K562 (cell line): ENCODE measurements at regions not wholly inside any gene's neighbourhood (a gene's known extent, or its start where the extent isn't known, plus 50 kb on each side); places are given as distances from the start of the nearest gene placed in this dataset.

Experiments used
- BRCA1 ChIP-seq, 2 experiments: fragments of 450-650 bp in 1 of 2; sonication (generic) in 1 of 2; formaldehyde crosslinking in 1 of 2; IDR thresholded peaks; 2 replicates each; pipeline versions ENCODE4 v1.5.0 to v1.6.1; 2017 to 2020; ENCODE audit warnings: mild to moderate bottlenecking in 1 of 2, missing genetic modification reagents in 1 of 2
- BRD4 ChIP-seq: fragments of 200-600 bp; sonication (generic); IDR thresholded peaks from 2 replicates; pipeline ENCODE4 v1.6.1; 2017; ENCODE audit warnings: inconsistent platforms
- CREB1 ChIP-seq, 2 experiments: sonication (generic) in 1 of 2; formaldehyde crosslinking in 1 of 2; IDR thresholded peaks; 2 replicates each; pipeline versions ENCODE4 v1.6.1 to v1.8.0; 2012 to 2022; ENCODE audit warnings: inconsistent platforms in 1 of 2, mild to moderate bottlenecking in 1 of 2, missing genetic modification reagents in 1 of 2, moderate library complexity in 1 of 2
- DIDO1 ChIP-seq: fragments of 450-650 bp; IDR thresholded peaks from 2 replicates; pipeline ENCODE4 v1.6.1; 2016; ENCODE audit warnings: low read depth, missing biosample characterization, missing genetic modification characterization
- DMBX1 ChIP-seq: fragments of 250-450 bp; sonication (Bioruptor Pico); IDR thresholded peaks from 2 replicates; pipeline ENCODE4 v1.8.0; 2022; ENCODE audit warnings: inconsistent platforms, mild to moderate bottlenecking, moderate library complexity, borderline replicate concordance
- ERF ChIP-seq: fragments of 450-650 bp; formaldehyde crosslinking; IDR thresholded peaks from 2 replicates; pipeline ENCODE4 v1.4.0; 2020; ENCODE audit warnings: mild to moderate bottlenecking, mixed read lengths
- FOSL1 ChIP-seq: fragments of 200-800 bp; sonication (Bioruptor generic); conservative IDR thresholded peaks from 2 replicates; pipeline ENCODE4 v1.6.1; 2016; ENCODE audit warnings: missing genetic modification characterization, missing compliant biosample characterization
- FOXA1 ChIP-seq: fragments of 450-650 bp; IDR thresholded peaks from 2 replicates; pipeline ENCODE4 v1.6.1; 2016; ENCODE audit warnings: mild to moderate bottlenecking, borderline replicate concordance
- FUS ChIP-seq: fragments of 200-400 bp; formaldehyde crosslinking; optimal IDR thresholded peaks from 2 replicates; pipeline ENCODE3; 2017; ENCODE audit warnings: low read depth, low read length
- GABPB1 ChIP-seq: sonication (generic); formaldehyde crosslinking; IDR thresholded peaks from 2 replicates; pipeline ENCODE4 v1.8.0; 2022; ENCODE audit warnings: mild to moderate bottlenecking, missing genetic modification reagents
- NELFE ChIP-seq: IDR thresholded peaks from 2 replicates; pipeline ENCODE4 v1.6.1; 2011; ENCODE audit warnings: mild to moderate bottlenecking; ENCODE audit not compliant: insufficient read depth, insufficient read length
- POLR2H ChIP-seq: IDR thresholded peaks from 2 replicates; pipeline ENCODE4 v1.6.1; 2016; ENCODE audit warnings: missing genetic modification characterization, low read depth, mild to moderate bottlenecking, control low read depth, missing compliant biosample characterization, moderate library complexity
- PURB ChIP-seq: sonication (generic); formaldehyde crosslinking; IDR thresholded peaks from 2 replicates; pipeline ENCODE4 v1.9.0; 2021; ENCODE audit warnings: low read depth, mild to moderate bottlenecking, missing genetic modification reagents
- SAP30 ChIP-seq: fragments of 200-600 bp; sonication (generic); IDR thresholded peaks from 2 replicates; pipeline ENCODE4 v1.6.1; 2012; ENCODE audit warnings: borderline replicate concordance, low read depth, mild to moderate bottlenecking, moderate library complexity, low read length, control low read depth, inconsistent platforms; ENCODE audit not compliant: insufficient read depth, poor library complexity, severe bottlenecking
- SNIP1 ChIP-seq: fragments of 450-650 bp; IDR thresholded peaks from 2 replicates; pipeline ENCODE4 v1.7.1; 2017; ENCODE audit warnings: low read depth, mild to moderate bottlenecking
- SRF ChIP-seq, 2 experiments: fragments of 250-450, 450-650 bp in 1 of 2; sonication (Bioruptor Pico) in 1 of 2; sonication (generic) in 1 of 2; formaldehyde crosslinking; IDR thresholded peaks; 2 replicates each; pipeline versions ENCODE4 v1.5.0 to v1.5.1; 2020 to 2022; ENCODE audit warnings: mild to moderate bottlenecking in 1 of 2, missing genetic modification reagents in 1 of 2
- TCFL5 ChIP-seq: fragments of 250-450 bp; sonication (Bioruptor Pico); conservative IDR thresholded peaks from 2 replicates; pipeline ENCODE4 v1.6.1; 2021; ENCODE audit warnings: mild to moderate bottlenecking, moderate library complexity, matching md5 sums
- TEAD1 ChIP-seq, 2 experiments: fragments of 450-650 bp in 1 of 2; sonication (generic) in 1 of 2; formaldehyde crosslinking; IDR thresholded peaks; 2 replicates each; pipeline versions ENCODE4 v1.4.0 to v1.8.0; 2020 to 2022; ENCODE audit warnings: mild to moderate bottlenecking in 2 of 2, missing genetic modification reagents in 1 of 2
- U2AF1 ChIP-seq: fragments of 200-400 bp; formaldehyde crosslinking; optimal IDR thresholded peaks from 2 replicates; pipeline ENCODE3; 2017; ENCODE audit warnings: mild to moderate bottlenecking, low read depth, low read length, moderate library complexity
- ZFP30 ChIP-seq: fragments of 250-450 bp; sonication (Bioruptor Pico); IDR thresholded peaks from 2 replicates; pipeline ENCODE4 v1.8.0; 2022; ENCODE audit warnings: moderate library complexity, mild to moderate bottlenecking, inconsistent platforms, borderline replicate concordance
- ZNF224 ChIP-seq: sonication (generic); formaldehyde crosslinking; IDR thresholded peaks from 2 replicates; pipeline ENCODE4 v1.8.0; 2022; ENCODE audit warnings: mild to moderate bottlenecking, missing genetic modification reagents
- ZNF408 ChIP-seq: fragments of 250-450 bp; sonication (Bioruptor Pico); IDR thresholded peaks from 2 replicates; pipeline ENCODE4 v1.4.0; 2020; ENCODE audit warnings: low read depth, mild to moderate bottlenecking, moderate library complexity
- ZZZ3 ChIP-seq: fragments of 450-650 bp; IDR thresholded peaks from 2 replicates; pipeline ENCODE4 v1.6.1; 2016; ENCODE audit warnings: antibody characterized with exemption, mild to moderate bottlenecking, moderate library complexity
- TF ChIP-seq, protein P1 (sequence below): fragments of 450-650 bp; formaldehyde crosslinking; IDR thresholded peaks from 2 replicates; pipeline ENCODE4 v1.4.0; 2020; ENCODE audit warnings: mild to moderate bottlenecking, moderate library complexity
- TF ChIP-seq, protein P2 (sequence below): IDR thresholded peaks from 2 replicates; pipeline ENCODE4 v1.6.1; 2012; ENCODE audit warnings: low read depth, low read length, improper control_type of control experiment, borderline replicate concordance

DNA sequence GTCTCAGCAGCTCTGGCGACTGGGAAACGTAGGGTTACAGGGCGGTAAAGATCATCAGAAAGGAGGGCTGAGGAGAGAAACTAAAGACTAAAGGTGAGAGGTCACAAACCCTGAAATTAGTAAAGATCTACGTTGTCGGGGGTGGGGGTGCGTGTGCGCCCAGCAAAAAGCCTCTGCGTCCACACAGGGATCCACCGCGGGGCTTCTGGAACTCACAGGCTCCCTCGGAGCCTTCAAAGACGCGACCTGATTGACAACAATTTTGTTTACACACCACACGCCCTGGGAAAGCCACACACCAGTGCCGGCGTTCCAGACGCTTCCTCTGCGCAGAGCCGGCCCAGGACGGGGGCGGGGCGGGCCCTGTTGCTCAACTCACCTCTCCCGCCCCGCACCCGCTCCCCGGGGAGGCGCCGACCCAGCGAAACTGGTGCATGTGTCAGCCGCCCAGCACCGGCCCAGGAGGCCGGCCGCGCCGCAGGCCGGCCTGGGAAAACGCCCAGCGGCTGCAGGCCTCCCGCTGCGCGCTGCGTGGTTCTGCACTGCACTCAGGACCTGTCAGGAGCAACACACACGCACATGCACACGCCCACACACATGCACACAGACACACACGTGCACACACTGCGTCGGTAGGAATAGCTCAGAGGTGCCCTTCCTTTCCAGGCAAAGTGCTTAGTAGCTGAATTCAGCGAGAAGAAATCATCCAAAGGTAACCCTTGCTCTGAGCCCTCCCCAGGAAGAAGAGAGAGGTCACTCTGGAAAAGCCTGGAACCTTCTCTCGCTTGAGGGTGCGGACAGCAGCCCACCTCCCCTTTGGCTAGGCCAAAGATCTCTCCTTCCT is 57.2 kb upstream of the ARID1B start (continued):
- TF ChIP-seq FOXA1 (no peak), ZNF408 (CRISPR knock-in tag) (no peak), TEAD1 (CRISPR knock-in tag; IDR thresholded peaks at IDR 0.05) (peak in 1 of 2 experiments; percentile 54; a peak in 1 of 4 replicates), ERF (CRISPR knock-in tag) (peak; percentile 4; the same call in 1 of the 2 replicates), CREB1 (IDR thresholded peaks at IDR 0.05) (no peak; the same call in none of the 2 replicates), CREB1 (CRISPR knock-in tag; IDR thresholded peaks at IDR 0.05) (no peak), TCFL5 (CRISPR knock-in tag) (no peak), PURB (CRISPR knock-in tag) (no peak), BRCA1 (IDR thresholded peaks at IDR 0.05) (no peak), BRCA1 (CRISPR knock-in tag; IDR thresholded peaks at IDR 0.05) (no peak), SRF (CRISPR knock-in tag; IDR thresholded peaks at IDR 0.05) (peak in 1 of 2 experiments; percentile 73; a peak in 1 of 4 replicates), SAP30 (peak; percentile 59), DMBX1 (no peak), ZFP30 (CRISPR knock-in tag) (no peak), ZNF224 (CRISPR knock-in tag) (no peak), ZZZ3 (no peak), FOSL1 (tag) (peak; percentile 67; the same call in 1 of the 2 replicates), SNIP1 (no peak), FUS (peak; percentile 18), BRD4 (peak; percentile 31; the same call in 1 of the 2 replicates), U2AF1 (peak; percentile 72), GABPB1 (CRISPR knock-in tag) (peak; percentile 70), DIDO1 (no peak), NELFE (no peak), POLR2H (tag) (no peak; the same call in 1 of the 2 replicates)
- TF ChIP-seq, protein P1, sequence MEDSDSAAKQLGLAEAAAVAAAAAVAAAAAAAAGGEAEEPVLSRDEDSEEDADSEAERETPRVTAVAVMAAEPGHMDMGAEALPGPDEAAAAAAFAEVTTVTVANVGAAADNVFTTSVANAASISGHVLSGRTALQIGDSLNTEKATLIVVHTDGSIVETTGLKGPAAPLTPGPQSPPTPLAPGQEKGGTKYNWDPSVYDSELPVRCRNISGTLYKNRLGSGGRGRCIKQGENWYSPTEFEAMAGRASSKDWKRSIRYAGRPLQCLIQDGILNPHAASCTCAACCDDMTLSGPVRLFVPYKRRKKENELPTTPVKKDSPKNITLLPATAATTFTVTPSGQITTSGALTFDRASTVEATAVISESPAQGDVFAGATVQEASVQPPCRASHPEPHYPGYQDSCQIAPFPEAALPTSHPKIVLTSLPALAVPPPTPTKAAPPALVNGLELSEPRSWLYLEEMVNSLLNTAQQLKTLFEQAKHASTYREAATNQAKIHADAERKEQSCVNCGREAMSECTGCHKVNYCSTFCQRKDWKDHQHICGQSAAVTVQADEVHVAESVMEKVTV (CRISPR knock-in tag) = no peak
- TF ChIP-seq, protein P2, sequence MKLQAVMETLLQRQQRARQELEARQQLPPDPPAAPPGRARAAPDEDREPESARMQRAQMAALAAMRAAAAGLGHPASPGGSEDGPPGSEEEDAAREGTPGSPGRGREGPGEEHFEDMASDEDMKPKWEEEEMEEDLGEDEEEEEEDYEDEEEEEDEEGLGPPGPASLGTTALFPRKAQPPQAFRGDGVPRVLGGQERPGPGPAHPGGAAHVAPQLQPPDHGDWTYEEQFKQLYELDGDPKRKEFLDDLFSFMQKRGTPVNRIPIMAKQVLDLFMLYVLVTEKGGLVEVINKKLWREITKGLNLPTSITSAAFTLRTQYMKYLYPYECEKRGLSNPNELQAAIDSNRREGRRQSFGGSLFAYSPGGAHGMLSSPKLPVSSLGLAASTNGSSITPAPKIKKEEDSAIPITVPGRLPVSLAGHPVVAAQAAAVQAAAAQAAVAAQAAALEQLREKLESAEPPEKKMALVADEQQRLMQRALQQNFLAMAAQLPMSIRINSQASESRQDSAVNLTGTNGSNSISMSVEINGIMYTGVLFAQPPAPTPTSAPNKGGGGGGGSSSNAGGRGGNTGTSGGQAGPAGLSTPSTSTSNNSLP = no peak
